Gastrocnemius medialis (tissue), 4 donors: ENCODE measurements at regions not wholly inside any gene's neighbourhood (a gene's known extent, or its start where the extent isn't known, plus 50 kb on each side); places are given as distances from the start of the nearest gene placed in this dataset.

Source experiments
- ATAC-seq, 2 donors: fragments of 150-250 bp; one replicate each; pipeline ENCODE4 v1.9.1; 2016
- DNase-seq, 2 donors: peaks; one replicate each; pipeline ENCODE4 v3.0.0-alpha.2; 2019
- H3K27ac ChIP-seq, 4 donors: fragments of 200-600 bp; sonication (generic); 1 replicate in 1 of 4; 2 replicates in 3 of 4; pipeline ENCODE4 v1.5.1; 2016 to 2018; ENCODE audit warnings: mild to moderate bottlenecking in 2 of 4, moderate library complexity in 1 of 4
- H3K27me3 ChIP-seq, 3 donors: fragments of 200-600 bp; sonication (generic) in 2 of 3; 1 replicate in 1 of 3; 2 replicates in 2 of 3; pipeline versions ENCODE4 v1.5.1 to v1.6.0; 2016 to 2019; ENCODE audit warnings: mild to moderate bottlenecking in 1 of 3, moderate library complexity in 1 of 3
- H3K36me3 ChIP-seq, 2 donors: fragments of 200-600 bp; sonication (generic) in 1 of 2; one replicate each; pipeline ENCODE4 v1.5.1; 2017 to 2018
- H3K4me1 ChIP-seq, 2 donors: fragments of 200-600 bp; sonication (generic) in 1 of 2; one replicate each; pipeline ENCODE4 v1.5.1; 2016 to 2017; ENCODE audit warnings: mild to moderate bottlenecking in 2 of 2
- H3K4me3 ChIP-seq, 4 donors: fragments of 200-600 bp; sonication (generic) in 3 of 4; 1 replicate in 1 of 4; 2 replicates in 3 of 4; pipeline ENCODE4 v1.5.1; 2016 to 2019; ENCODE audit warnings: mild to moderate bottlenecking in 2 of 4
- H3K9me3 ChIP-seq, 3 donors: fragments of 200-600 bp; sonication (generic) in 2 of 3; 1 replicate in 1 of 3; 2 replicates in 2 of 3; pipeline ENCODE4 v1.5.1; 2016 to 2019
- CTCF ChIP-seq, 5 experiments: fragments of 450-650 bp in 3 of 5; fragments of 200-600 bp in 2 of 5; sonication (generic) in 2 of 5; IDR thresholded peaks in 4 of 5; conservative IDR thresholded peaks in 1 of 5; 1 replicate in 4 of 5; 2 replicates in 1 of 5; pipeline ENCODE4 v1.5.1; 2016 to 2019; ENCODE audit warnings: antibody characterized with exemption in 5 of 5, mild to moderate bottlenecking in 3 of 5, moderate library complexity in 3 of 5
- POLR2A ChIP-seq, 2 donors: fragments of 450-650 bp; IDR thresholded peaks; one replicate each; pipeline ENCODE4 v1.6.1; 2017; ENCODE audit warnings: antibody characterized with exemption in 2 of 2, mild to moderate bottlenecking in 2 of 2, moderate library complexity in 2 of 2
- in situ Hi-C, 4 donors: fragments of 200-750 bp; cut with MboI; loops; one replicate each; pipeline versions ENCODE4 v1.15.0 to v1.8.0; 2017; ENCODE audit warnings: low sequenced_read_pairs in 4 of 4
- intact Hi-C: fragments of 100-400 bp; cut with DNase I; formaldehyde crosslinking; loops from one replicate; pipeline ENCODE4 v1.15.1; 2023; ENCODE audit warnings: low total_unique reads

- H3K9me3 ChIP-seq = no peaks in the 10 kb centered on the region
- H3K4me3 ChIP-seq = no peak overlapping the region
- ATAC-seq = no peak
- in situ Hi-C loops = no loop called here
- no peaks in the 10 kb centered on the region for H3K4me1 ChIP-seq
- no peak for DNase-seq
- intact Hi-C loops = no loop called here
- H3K27me3 ChIP-seq = no peaks in the 10 kb centered on the region
- no peaks in the 10 kb centered on the region for H3K36me3 ChIP-seq
- H3K27ac ChIP-seq = no peak overlapping the region
- TF ChIP-seq CTCF (IDR thresholded peaks at IDR 0.05 in 4 of 5, conservative IDR thresholded peaks at IDR 0.05 in 1 of 5) = no peak
- TF ChIP-seq POLR2A (IDR thresholded peaks at IDR 0.05) = no peak
These were observed 86.7 kb upstream of the TMCO5A start for GRCh38 chr15:37847776-37848175.

DNA sequence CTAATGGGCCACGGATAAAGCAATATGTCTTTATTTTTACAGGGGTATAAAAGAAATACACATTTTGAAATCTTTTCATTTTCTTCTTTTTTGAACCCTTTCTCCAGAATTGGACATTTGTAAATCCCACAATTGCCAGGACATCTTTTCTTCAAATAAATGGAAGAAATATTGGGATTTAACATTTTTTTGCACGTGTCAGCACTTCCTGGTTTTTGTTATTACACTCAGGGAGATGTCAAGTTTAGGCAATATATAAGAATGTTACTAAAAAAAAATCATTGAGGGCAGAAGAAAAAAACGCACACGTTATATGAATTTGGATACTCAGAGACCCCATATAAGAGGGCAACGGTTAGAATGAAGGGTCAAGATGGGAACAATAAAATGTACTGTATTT lies 78.3 kb upstream of the TMCO5A start:
- Histone ChIP-seq H3K4me1 (no peaks in the 10 kb centered on the region), H3K4me3 (no peak overlapping the region), H3K27ac (no peak overlapping the region), H3K9me3 (no peaks in the 10 kb centered on the region), H3K27me3 (no peaks in the 10 kb centered on the region), H3K36me3 (no peaks in the 10 kb centered on the region)
- intact Hi-C loops = no loop called here
- TF ChIP-seq CTCF (IDR thresholded peaks at IDR 0.05 in 4 of 5, conservative IDR thresholded peaks at IDR 0.05 in 1 of 5) = no peak
- no peak for TF ChIP-seq POLR2A (IDR thresholded peaks at IDR 0.05)
- DNase-seq (no peak), ATAC-seq (no peak)
- in situ Hi-C loops = loop anchor here in 1 of 4 donors (25.0 kb wide), 1 partner anchor 106 kb away; no protein-coding TSS in a partner anchor

- no peak overlapping the region for H3K27ac ChIP-seq
- intact Hi-C loops (no loop called here), in situ Hi-C loops (loop anchor here in 1 of 4 donors (25.0 kb wide), 1 partner anchor 101 kb away; no protein-coding TSS in a partner anchor)
- no peaks in the 10 kb centered on the region for H3K36me3 ChIP-seq
- no peak overlapping the region for H3K4me3 ChIP-seq
- TF ChIP-seq POLR2A (IDR thresholded peaks at IDR 0.05) (no peak), CTCF (IDR thresholded peaks at IDR 0.05 in 4 of 5, conservative IDR thresholded peaks at IDR 0.05 in 1 of 5) (no peak)
- H3K9me3 ChIP-seq = no peaks in the 10 kb centered on the region
- DNase-seq = no peak
- no peaks in the 10 kb centered on the region for H3K27me3 ChIP-seq
- ATAC-seq = no peak
- no peaks in the 10 kb centered on the region for H3K4me1 ChIP-seq
These were observed 73.5 kb upstream of the TMCO5A start for GRCh38 chr15:37860896-37861295.

DNA sequence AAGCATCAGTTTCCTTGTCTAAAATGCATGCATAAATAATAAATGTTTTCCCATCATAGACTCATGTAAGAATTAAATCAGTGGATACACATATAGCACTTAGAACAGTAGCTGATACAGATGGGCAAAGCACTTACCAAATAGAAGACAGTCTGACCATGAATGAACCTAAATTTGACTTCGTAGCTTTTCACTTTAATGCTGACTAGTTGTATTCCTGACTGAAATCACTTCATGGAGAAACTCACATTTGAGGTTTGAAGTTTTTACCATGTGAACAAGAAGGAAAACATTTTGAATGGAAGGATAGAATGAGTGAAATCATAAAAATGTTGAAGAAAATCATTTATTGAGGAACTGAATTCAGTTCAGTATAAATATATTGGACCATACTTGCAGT lies 68.8 kb upstream of the TMCO5A start:
- DNase-seq (no peak), ATAC-seq (no peak)
- H3K9me3 ChIP-seq = no peaks in the 10 kb centered on the region
- H3K36me3 ChIP-seq = no peaks in the 10 kb centered on the region
- no peaks in the 10 kb centered on the region for H3K27me3 ChIP-seq
- no peak for TF ChIP-seq CTCF (IDR thresholded peaks at IDR 0.05 in 4 of 5, conservative IDR thresholded peaks at IDR 0.05 in 1 of 5)
- no peak for TF ChIP-seq POLR2A (IDR thresholded peaks at IDR 0.05)
- intact Hi-C loops (no loop called here), in situ Hi-C loops (loop anchor here in 1 of 4 donors (25.0 kb wide), 1 partner anchor 97 kb away; no protein-coding TSS in a partner anchor)
- no peaks in the 10 kb centered on the region for H3K4me1 ChIP-seq
- no peak overlapping the region for H3K27ac ChIP-seq
- H3K4me3 ChIP-seq = no peak overlapping the region

DNA sequence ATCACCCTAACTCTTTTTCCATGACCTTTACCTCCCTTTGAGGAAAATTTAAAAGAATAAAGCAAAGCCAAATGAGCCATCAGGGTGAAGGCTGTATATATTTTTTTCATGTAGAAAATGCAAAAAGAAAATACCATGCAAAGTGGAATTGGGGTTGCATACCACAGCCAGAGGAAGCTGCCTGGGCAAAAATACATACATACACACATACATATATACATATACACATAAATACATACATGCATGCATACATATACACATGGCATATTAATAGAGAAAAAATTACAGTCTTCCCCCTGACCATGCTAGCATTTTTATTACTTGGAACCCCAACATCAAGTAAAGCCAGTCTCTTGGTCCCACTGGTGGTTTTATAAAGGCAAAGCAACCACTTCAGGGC lies 63.7 kb upstream of the TMCO5A start:
- in situ Hi-C loops = loop anchor here in 1 of 4 donors (25.0 kb wide), 1 partner anchor 92 kb away; no protein-coding TSS in a partner anchor
- H3K27ac ChIP-seq = no peak overlapping the region
- H3K27me3 ChIP-seq = no peaks in the 10 kb centered on the region
- H3K9me3 ChIP-seq = no peaks in the 10 kb centered on the region
- no peak for ATAC-seq
- no peaks in the 10 kb centered on the region for H3K4me1 ChIP-seq
- no peak for DNase-seq
- H3K36me3 ChIP-seq = no peaks in the 10 kb centered on the region
- intact Hi-C loops = no loop called here
- no peak for TF ChIP-seq POLR2A (IDR thresholded peaks at IDR 0.05)
- TF ChIP-seq CTCF (IDR thresholded peaks at IDR 0.05 in 4 of 5, conservative IDR thresholded peaks at IDR 0.05 in 1 of 5) = no peak
- no peak overlapping the region for H3K4me3 ChIP-seq
